A673 (cell line): ENCODE measurements at regions not wholly inside any gene's neighbourhood (a gene's known extent, or its start where the extent isn't known, plus 50 kb on each side); places are given as distances from the start of the nearest gene placed in this dataset.

Experiments used
- CTCF ChIP-seq: fragments of 300-800, 200-600 bp; sonication (generic); conservative IDR thresholded peaks from 2 replicates; pipeline ENCODE4 v1.5.1; 2017; ENCODE audit warnings: low read depth, mild to moderate bottlenecking, antibody characterized with exemption, low read length, moderate library complexity, mixed read lengths
- EZH2 ChIP-seq: fragments of 200-600 bp; sonication (generic); IDR thresholded peaks from 2 replicates; pipeline ENCODE4 v1.6.1; 2017; ENCODE audit warnings: borderline replicate concordance, low read depth, mild to moderate bottlenecking, mixed read lengths, antibody characterized with exemption, low read length; ENCODE audit not compliant: poor library complexity, severe bottlenecking

GRCh38 chr1:29804181-29804899 is 568.0 kb downstream of the PTPRU start:
- TF ChIP-seq CTCF (no peak), EZH2 (no peak)
